ENCODE measurements at regions not wholly inside any gene's neighbourhood (a gene's known extent, or its start where the extent isn't known, plus 50 kb on each side); places are given as distances from the start of the nearest gene placed in this dataset.

DNA sequence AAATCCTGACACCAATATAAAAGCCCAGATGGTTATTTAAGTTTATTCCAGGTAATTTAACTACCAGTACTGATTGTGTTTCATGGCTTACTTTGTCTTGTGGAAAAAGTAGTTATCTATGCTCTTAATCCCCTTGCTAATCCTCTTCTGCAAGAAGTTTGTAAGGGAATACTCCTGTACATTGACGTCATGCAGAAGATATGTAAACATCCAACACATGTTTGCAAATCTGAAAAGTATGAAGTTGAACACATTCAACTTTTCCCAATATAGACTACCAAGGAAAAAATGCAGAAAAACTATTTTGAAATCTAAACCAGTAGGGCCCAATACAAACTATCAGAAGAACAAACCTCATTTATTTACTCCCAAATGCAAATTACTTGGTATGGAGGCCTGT, 56.3 kb upstream of the ELL2 start:
- BruUV-seq (replicated peaks), result no TSS peak
- Histone ChIP-seq H3K27ac (ENCODE audit: low read length) (no peak overlapping the region), H3K36me3 (ENCODE audit: control insufficient read depth, insufficient read depth, low read length) (no peaks in the 10 kb centered on the region), H3K4me3 (ENCODE audit: low read depth in 2 of 2, low read length in 2 of 2) (no peak overlapping the region), H3K4me1 (ENCODE audit: control insufficient read depth, insufficient read depth, low read length) (peaks cover 6% of the 10 kb centered on the region; the same call in 1 of the 2 replicates), H3K27me3 (ENCODE audit: control insufficient read depth, insufficient read depth, low read length) (no peaks in the 10 kb centered on the region), H3K9me3 (ENCODE audit: control insufficient read depth, insufficient read depth, low read depth, low read length) (no peaks in the 10 kb centered on the region)
- in situ Hi-C loops (cut with HindIII; ENCODE audit: low pct_unique_long_range_greater_than_20kb, low sequenced_read_pairs) (no loop called here), intact Hi-C loops (cut with micrococcal nuclease; ENCODE audit: unreplicated experiment) (no loop called here)
- no peak for DNase-seq (ENCODE audit: low read depth, low spot score)
- ATAC-seq, result no peak
- TF ChIP-seq POLR2AphosphoS5 (IDR thresholded peaks at IDR 0.05; ENCODE audit: low read depth, low read length), result no peak
- TF ChIP-seq SIN3A (IDR thresholded peaks at IDR 0.05; ENCODE audit: borderline replicate concordance, insufficient read depth, low read depth, low read length), result no peak
- TF ChIP-seq, protein P1, sequence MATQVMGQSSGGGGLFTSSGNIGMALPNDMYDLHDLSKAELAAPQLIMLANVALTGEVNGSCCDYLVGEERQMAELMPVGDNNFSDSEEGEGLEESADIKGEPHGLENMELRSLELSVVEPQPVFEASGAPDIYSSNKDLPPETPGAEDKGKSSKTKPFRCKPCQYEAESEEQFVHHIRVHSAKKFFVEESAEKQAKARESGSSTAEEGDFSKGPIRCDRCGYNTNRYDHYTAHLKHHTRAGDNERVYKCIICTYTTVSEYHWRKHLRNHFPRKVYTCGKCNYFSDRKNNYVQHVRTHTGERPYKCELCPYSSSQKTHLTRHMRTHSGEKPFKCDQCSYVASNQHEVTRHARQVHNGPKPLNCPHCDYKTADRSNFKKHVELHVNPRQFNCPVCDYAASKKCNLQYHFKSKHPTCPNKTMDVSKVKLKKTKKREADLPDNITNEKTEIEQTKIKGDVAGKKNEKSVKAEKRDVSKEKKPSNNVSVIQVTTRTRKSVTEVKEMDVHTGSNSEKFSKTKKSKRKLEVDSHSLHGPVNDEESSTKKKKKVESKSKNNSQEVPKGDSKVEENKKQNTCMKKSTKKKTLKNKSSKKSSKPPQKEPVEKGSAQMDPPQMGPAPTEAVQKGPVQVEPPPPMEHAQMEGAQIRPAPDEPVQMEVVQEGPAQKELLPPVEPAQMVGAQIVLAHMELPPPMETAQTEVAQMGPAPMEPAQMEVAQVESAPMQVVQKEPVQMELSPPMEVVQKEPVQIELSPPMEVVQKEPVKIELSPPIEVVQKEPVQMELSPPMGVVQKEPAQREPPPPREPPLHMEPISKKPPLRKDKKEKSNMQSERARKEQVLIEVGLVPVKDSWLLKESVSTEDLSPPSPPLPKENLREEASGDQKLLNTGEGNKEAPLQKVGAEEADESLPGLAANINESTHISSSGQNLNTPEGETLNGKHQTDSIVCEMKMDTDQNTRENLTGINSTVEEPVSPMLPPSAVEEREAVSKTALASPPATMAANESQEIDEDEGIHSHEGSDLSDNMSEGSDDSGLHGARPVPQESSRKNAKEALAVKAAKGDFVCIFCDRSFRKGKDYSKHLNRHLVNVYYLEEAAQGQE (IDR thresholded peaks at IDR 0.05; ENCODE audit: insufficient read depth in 1 of 2, low read depth in 2 of 2, low read length in 1 of 2), result no peak
- TF ChIP-seq, protein P2, sequence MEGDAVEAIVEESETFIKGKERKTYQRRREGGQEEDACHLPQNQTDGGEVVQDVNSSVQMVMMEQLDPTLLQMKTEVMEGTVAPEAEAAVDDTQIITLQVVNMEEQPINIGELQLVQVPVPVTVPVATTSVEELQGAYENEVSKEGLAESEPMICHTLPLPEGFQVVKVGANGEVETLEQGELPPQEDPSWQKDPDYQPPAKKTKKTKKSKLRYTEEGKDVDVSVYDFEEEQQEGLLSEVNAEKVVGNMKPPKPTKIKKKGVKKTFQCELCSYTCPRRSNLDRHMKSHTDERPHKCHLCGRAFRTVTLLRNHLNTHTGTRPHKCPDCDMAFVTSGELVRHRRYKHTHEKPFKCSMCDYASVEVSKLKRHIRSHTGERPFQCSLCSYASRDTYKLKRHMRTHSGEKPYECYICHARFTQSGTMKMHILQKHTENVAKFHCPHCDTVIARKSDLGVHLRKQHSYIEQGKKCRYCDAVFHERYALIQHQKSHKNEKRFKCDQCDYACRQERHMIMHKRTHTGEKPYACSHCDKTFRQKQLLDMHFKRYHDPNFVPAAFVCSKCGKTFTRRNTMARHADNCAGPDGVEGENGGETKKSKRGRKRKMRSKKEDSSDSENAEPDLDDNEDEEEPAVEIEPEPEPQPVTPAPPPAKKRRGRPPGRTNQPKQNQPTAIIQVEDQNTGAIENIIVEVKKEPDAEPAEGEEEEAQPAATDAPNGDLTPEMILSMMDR (IDR thresholded peaks at IDR 0.05), result no peak
- TF ChIP-seq TCF7L2 (IDR thresholded peaks at IDR 0.05; ENCODE audit: low read depth, low read length), result no peak
- ChIA-PET CTCF (no interaction called here), POLR2A (no interaction called here)

- in situ Hi-C loops (cut with HindIII; ENCODE audit: low pct_unique_long_range_greater_than_20kb, low sequenced_read_pairs) (no loop called here), intact Hi-C loops (cut with micrococcal nuclease; ENCODE audit: unreplicated experiment) (no loop called here)
- H3K27ac ChIP-seq (ENCODE audit: low read length), result no peak overlapping the region
- DNase-seq (ENCODE audit: low read depth, low spot score), result no peak
- no peaks in the 10 kb centered on the region for H3K27me3 ChIP-seq (ENCODE audit: control insufficient read depth, insufficient read depth, low read length)
- peaks cover 6% of the 10 kb centered on the region; the same call in 1 of the 2 replicates for H3K4me1 ChIP-seq (ENCODE audit: control insufficient read depth, insufficient read depth, low read length)
- TF ChIP-seq POLR2AphosphoS5 (IDR thresholded peaks at IDR 0.05; ENCODE audit: low read depth, low read length) (no peak), TCF7L2 (IDR thresholded peaks at IDR 0.05; ENCODE audit: low read depth, low read length) (no peak), SIN3A (IDR thresholded peaks at IDR 0.05; ENCODE audit: borderline replicate concordance, insufficient read depth, low read depth, low read length) (no peak)
- TF ChIP-seq, protein P2 (IDR thresholded peaks at IDR 0.05), result no peak
- TF ChIP-seq, protein P1 (IDR thresholded peaks at IDR 0.05; ENCODE audit: insufficient read depth in 1 of 2, low read depth in 2 of 2, low read length in 1 of 2), result no peak
- no peak for ATAC-seq
- no peaks in the 10 kb centered on the region for H3K9me3 ChIP-seq (ENCODE audit: control insufficient read depth, insufficient read depth, low read depth, low read length)
- H3K36me3 ChIP-seq (ENCODE audit: control insufficient read depth, insufficient read depth, low read length), result no peaks in the 10 kb centered on the region
- POLR2A ChIA-PET, result interaction anchor here (0.7 kb wide), 1 partner anchor 321 kb away, joined by 3 read pairs; no protein-coding TSS in a partner anchor
- BruUV-seq (replicated peaks), result no TSS peak
- no peak overlapping the region for H3K4me3 ChIP-seq (ENCODE audit: low read depth in 2 of 2, low read length in 2 of 2)
- CTCF ChIA-PET, result no interaction called here
Measured at GRCh38 chr5:96016216-96016615, 54.6 kb upstream of the ELL2 start.
